Esophagus muscularis mucosa (tissue), 3 donors: ENCODE measurements at regions not wholly inside any gene's neighbourhood (a gene's known extent, or its start where the extent isn't known, plus 50 kb on each side); places are given as distances from the start of the nearest gene placed in this dataset.

Experiments
- CTCF ChIP-seq, 3 experiments: fragments of 200-600 bp in 2 of 3; fragments of 450-650 bp in 1 of 3; sonication (generic) in 2 of 3; IDR thresholded peaks; one replicate each; pipeline ENCODE4 v1.5.1; 2017 to 2019; ENCODE audit warnings: antibody characterized with exemption in 3 of 3, mild to moderate bottlenecking in 2 of 3, moderate library complexity in 1 of 3
- POLR2A ChIP-seq: fragments of 450-650 bp; IDR thresholded peaks from one replicate; pipeline ENCODE4 v1.6.1; 2017; ENCODE audit warnings: antibody characterized with exemption, moderate library complexity, mild to moderate bottlenecking, low read depth

GRCh38 chr13:99129050-99129449 lies 71.6 kb upstream of the UBAC2 start:
- TF ChIP-seq CTCF (IDR thresholded peaks at IDR 0.05): no peak
- no peak for TF ChIP-seq POLR2A
